Adrenal gland (tissue), 9 donors: ENCODE measurements at regions not wholly inside any gene's neighbourhood (a gene's known extent, or its start where the extent isn't known, plus 50 kb on each side); places are given as distances from the start of the nearest gene placed in this dataset.

Experiments
- DNase-seq, 7 donors: peaks; one replicate each; pipeline ENCODE4 v3.0.0-alpha.2; 2019 to 2020
- H3K27ac ChIP-seq, 5 donors: fragments of 200-600 bp; sonication (generic) in 4 of 5; 1 replicate in 3 of 5; 2 replicates in 2 of 5; pipeline versions ENCODE4 v1.5.1 to v1.8.0; 2016 to 2020; ENCODE audit warnings: mild to moderate bottlenecking in 1 of 5
- H3K27me3 ChIP-seq: fragments of 200-600 bp; 2 replicates; pipeline ENCODE4 v1.8.0; 2021
- H3K36me3 ChIP-seq, 2 donors: fragments of 200-600 bp; replicated peaks in 1 of 2; 1 replicate in 1 of 2; 2 replicates in 1 of 2; pipeline versions ENCODE4 v1.5.1 to v1.8.0; 2018 to 2022
- H3K4me1 ChIP-seq, 2 donors: fragments of 200-600 bp; replicated peaks in 1 of 2; 1 replicate in 1 of 2; 2 replicates in 1 of 2; pipeline versions ENCODE4 v1.5.1 to v1.8.0; 2018 to 2021
- H3K4me3 ChIP-seq, 4 donors: fragments of 200-600 bp; sonication (generic) in 3 of 4; one replicate each; pipeline ENCODE4 v1.5.1; 2016 to 2018
- H3K9me3 ChIP-seq, 3 donors: fragments of 200-600 bp; sonication (generic) in 1 of 3; replicated peaks in 1 of 3; 1 replicate in 2 of 3; 2 replicates in 1 of 3; pipeline versions ENCODE4 v1.5.1 to v1.8.0; 2016 to 2021
- POLR2A ChIP-seq, 2 donors: fragments of 450-650 bp; IDR thresholded peaks; one replicate each; pipeline ENCODE4 v1.6.1; 2017; ENCODE audit warnings: antibody characterized with exemption in 2 of 2, mild to moderate bottlenecking in 2 of 2, moderate library complexity in 1 of 2
- WGBS, 4 donors: extraction: QIAGEN DNeasy Blood & Tissue Kit in 2 of 4; methylation state at CpG; one replicate each; pipeline versions ENCODE4 v1.1.5 to v1.1.7; 2013 to 2017; 5-methylcytosine and 5-hydroxymethylcytosine counted together
- intact Hi-C, 2 donors: fragments of 100-400 bp; cut with DNase I; formaldehyde crosslinking; loops; one replicate each; pipeline versions ENCODE4 v1.14.1 to v1.15.0; 2022 to 2023
- TF ChIP-seq, protein P1 (sequence below), 6 experiments: fragments of 450-650 bp in 4 of 6; fragments of 200-600 bp in 2 of 6; sonication (generic) in 1 of 6; IDR thresholded peaks; 1 replicate in 5 of 6; 2 replicates in 1 of 6; pipeline versions ENCODE4 v1.5.1 to v1.8.0; 2016 to 2021; ENCODE audit warnings: antibody characterized with exemption in 6 of 6, mild to moderate bottlenecking in 2 of 6, moderate library complexity in 1 of 6
- donor health status: healthy with polysubstance abuse.
- donor health status: Bipolar disorder and iron deficiency.
- donor health status: DM: yes; HTN: yes; CAD: no.
- donor health status: DM: no; HTN: no; CAD: no.
- donor health status: DM: no; HTN: no; CAD: no.

GRCh38 chr2:186319105-186319504 lies 167.0 kb upstream of the ZC3H15 start:
- WGBS, 4 donors = 94 to 97% (median 96%) methylated on average over 2 of the region's 2 CpGs
- no peak overlapping the region for H3K4me3 ChIP-seq
- no peaks in the 10 kb centered on the region for H3K9me3 ChIP-seq
- H3K27ac ChIP-seq = no peak overlapping the region
- no peaks in the 10 kb centered on the region for H3K4me1 ChIP-seq
- no peak for TF ChIP-seq POLR2A (IDR thresholded peaks at IDR 0.05)
- TF ChIP-seq, protein P1, sequence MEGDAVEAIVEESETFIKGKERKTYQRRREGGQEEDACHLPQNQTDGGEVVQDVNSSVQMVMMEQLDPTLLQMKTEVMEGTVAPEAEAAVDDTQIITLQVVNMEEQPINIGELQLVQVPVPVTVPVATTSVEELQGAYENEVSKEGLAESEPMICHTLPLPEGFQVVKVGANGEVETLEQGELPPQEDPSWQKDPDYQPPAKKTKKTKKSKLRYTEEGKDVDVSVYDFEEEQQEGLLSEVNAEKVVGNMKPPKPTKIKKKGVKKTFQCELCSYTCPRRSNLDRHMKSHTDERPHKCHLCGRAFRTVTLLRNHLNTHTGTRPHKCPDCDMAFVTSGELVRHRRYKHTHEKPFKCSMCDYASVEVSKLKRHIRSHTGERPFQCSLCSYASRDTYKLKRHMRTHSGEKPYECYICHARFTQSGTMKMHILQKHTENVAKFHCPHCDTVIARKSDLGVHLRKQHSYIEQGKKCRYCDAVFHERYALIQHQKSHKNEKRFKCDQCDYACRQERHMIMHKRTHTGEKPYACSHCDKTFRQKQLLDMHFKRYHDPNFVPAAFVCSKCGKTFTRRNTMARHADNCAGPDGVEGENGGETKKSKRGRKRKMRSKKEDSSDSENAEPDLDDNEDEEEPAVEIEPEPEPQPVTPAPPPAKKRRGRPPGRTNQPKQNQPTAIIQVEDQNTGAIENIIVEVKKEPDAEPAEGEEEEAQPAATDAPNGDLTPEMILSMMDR (IDR thresholded peaks at IDR 0.05) = no peak
- DNase-seq = no peak
- no peaks in the 10 kb centered on the region for H3K27me3 ChIP-seq
- intact Hi-C loops = no loop called here
- H3K36me3 ChIP-seq = no peaks in the 10 kb centered on the region

GRCh38 chr2:186325827-186326535 lies 160.1 kb upstream of the ZC3H15 start:
- Histone ChIP-seq H3K27me3 (no peaks in the 10 kb centered on the region), H3K9me3 (no peaks in the 10 kb centered on the region), H3K4me1 (no peaks in the 10 kb centered on the region), H3K36me3 (no peaks in the 10 kb centered on the region), H3K27ac (no peak overlapping the region), H3K4me3 (no peak overlapping the region)
- intact Hi-C loops = no loop called here
- WGBS, 4 donors = 92 to 95% (median 94%) methylated on average over 2 of the region's 2 CpGs
- TF ChIP-seq, protein P1 (IDR thresholded peaks at IDR 0.05) = no peak
- TF ChIP-seq POLR2A (IDR thresholded peaks at IDR 0.05) = no peak
- DNase-seq = no peak

DNA sequence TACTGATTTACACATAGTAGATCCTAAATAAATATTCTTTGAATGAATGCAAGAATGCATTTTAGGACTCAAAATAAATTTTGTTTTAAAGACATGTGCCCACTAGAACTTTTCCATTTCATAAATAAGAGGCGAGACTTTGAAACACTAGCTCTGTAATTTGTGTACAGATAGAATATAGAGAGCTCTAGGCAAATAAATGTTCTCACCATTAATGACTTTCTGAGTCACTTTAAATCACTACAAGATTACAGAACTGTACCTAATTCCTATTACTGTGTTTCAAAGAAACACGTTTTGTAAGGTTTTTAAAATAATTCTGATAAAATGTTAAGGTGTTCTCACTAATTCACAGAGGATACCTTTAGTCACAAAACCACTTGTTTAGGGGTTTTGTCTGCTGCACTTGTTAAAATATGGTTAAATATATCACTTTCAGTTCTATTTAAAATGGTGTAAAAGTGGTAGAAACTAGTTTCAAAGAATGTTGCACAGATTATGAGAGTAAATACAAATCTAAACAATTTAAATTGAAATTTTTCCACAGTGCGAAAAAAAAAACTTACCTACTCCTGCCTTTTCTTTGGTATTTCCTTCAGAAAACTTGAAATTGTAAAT lies 158.7 kb upstream of the ZC3H15 start:
- WGBS, 4 donors = 85 to 91% (median 87%) methylated on average over 3 of the region's 3 CpGs
- DNase-seq = no peak
- TF ChIP-seq POLR2A (IDR thresholded peaks at IDR 0.05) = no peak
- TF ChIP-seq, protein P1 (IDR thresholded peaks at IDR 0.05) = no peak
- Histone ChIP-seq H3K36me3 (no peaks in the 10 kb centered on the region), H3K4me1 (no peaks in the 10 kb centered on the region), H3K27me3 (no peaks in the 10 kb centered on the region), H3K4me3 (no peak overlapping the region), H3K9me3 (no peaks in the 10 kb centered on the region), H3K27ac (no peak overlapping the region)
- intact Hi-C loops = no loop called here

DNA sequence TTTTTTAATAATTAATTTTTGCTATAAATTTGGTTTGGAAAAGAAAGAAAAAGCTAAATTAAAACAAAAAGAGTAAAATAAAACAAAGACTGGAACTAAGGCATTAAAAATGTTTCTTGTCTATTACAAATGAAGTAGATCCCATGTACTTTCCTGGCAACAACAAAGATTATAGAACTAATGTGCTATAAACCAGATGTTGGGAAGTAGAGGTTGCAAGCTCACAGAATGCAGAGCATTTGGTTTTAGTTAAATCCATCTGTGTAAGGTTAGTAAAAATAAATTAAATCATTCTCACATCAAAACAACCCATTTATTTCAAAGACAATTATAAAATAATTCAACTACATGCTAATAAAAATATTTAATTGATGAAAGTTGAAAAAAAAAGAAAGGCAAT lies 157.2 kb upstream of the ZC3H15 start:
- no peak overlapping the region for H3K4me3 ChIP-seq
- intact Hi-C loops = no loop called here
- no peaks in the 10 kb centered on the region for H3K36me3 ChIP-seq
- no peaks in the 10 kb centered on the region for H3K27me3 ChIP-seq
- H3K9me3 ChIP-seq = no peaks in the 10 kb centered on the region
- DNase-seq = no peak
- no peaks in the 10 kb centered on the region for H3K4me1 ChIP-seq
- TF ChIP-seq, protein P1 (IDR thresholded peaks at IDR 0.05) = no peak
- no peak for TF ChIP-seq POLR2A (IDR thresholded peaks at IDR 0.05)
- H3K27ac ChIP-seq = no peak overlapping the region
